Vagina (tissue), 2 donors: ENCODE measurements at regions not wholly inside any gene's neighbourhood (a gene's known extent, or its start where the extent isn't known, plus 50 kb on each side); places are given as distances from the start of the nearest gene placed in this dataset.

ENCODE experiments used
- POLR2A ChIP-seq, 2 donors: fragments of 450-650 bp; IDR thresholded peaks; one replicate each; pipeline ENCODE4 v1.6.1; 2017; ENCODE audit warnings: antibody characterized with exemption in 2 of 2, mild to moderate bottlenecking in 2 of 2, moderate library complexity in 2 of 2
- POLR2AphosphoS5 ChIP-seq, 2 donors: sonication (generic); formaldehyde crosslinking; IDR thresholded peaks; one replicate each; pipeline ENCODE4 v1.9.0; 2017; ENCODE audit warnings: antibody characterized with exemption in 2 of 2, mild to moderate bottlenecking in 2 of 2, low read depth in 1 of 2; ENCODE audit not compliant: insufficient read depth in 1 of 2
- TF ChIP-seq, protein P1 (sequence below), 3 experiments: fragments of 450-650 bp in 2 of 3; fragments of 200-600 bp in 1 of 3; sonication (generic) in 1 of 3; IDR thresholded peaks; one replicate each; pipeline ENCODE4 v1.5.1; 2017 to 2019; ENCODE audit warnings: antibody characterized with exemption in 3 of 3, mild to moderate bottlenecking in 2 of 3, moderate library complexity in 2 of 3

DNA sequence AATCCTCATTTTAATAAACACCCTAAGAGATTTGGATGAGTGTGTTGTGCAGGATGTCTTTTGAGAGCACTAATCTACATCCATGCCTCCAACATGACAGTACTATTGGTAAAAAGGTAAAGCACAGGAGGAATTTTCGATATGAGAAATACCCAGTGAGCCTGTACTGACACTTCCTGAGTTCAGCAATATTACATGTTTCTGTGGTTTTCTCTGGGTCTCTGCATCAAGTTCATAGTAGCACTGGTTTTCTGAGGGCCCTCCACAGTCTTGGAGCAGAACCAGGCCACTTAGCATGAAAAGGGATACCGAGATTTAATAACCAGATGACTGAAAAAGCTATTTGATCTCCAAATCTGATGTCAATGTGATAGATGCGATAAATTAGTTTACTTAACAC, 524.1 kb downstream of the TMEM38B start:
- TF ChIP-seq, protein P1, sequence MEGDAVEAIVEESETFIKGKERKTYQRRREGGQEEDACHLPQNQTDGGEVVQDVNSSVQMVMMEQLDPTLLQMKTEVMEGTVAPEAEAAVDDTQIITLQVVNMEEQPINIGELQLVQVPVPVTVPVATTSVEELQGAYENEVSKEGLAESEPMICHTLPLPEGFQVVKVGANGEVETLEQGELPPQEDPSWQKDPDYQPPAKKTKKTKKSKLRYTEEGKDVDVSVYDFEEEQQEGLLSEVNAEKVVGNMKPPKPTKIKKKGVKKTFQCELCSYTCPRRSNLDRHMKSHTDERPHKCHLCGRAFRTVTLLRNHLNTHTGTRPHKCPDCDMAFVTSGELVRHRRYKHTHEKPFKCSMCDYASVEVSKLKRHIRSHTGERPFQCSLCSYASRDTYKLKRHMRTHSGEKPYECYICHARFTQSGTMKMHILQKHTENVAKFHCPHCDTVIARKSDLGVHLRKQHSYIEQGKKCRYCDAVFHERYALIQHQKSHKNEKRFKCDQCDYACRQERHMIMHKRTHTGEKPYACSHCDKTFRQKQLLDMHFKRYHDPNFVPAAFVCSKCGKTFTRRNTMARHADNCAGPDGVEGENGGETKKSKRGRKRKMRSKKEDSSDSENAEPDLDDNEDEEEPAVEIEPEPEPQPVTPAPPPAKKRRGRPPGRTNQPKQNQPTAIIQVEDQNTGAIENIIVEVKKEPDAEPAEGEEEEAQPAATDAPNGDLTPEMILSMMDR (IDR thresholded peaks at IDR 0.05) = no peak
- TF ChIP-seq POLR2AphosphoS5 (IDR thresholded peaks at IDR 0.05; ENCODE audit: insufficient read depth in 1 of 2, low read depth in 1 of 2) = no peak
- TF ChIP-seq POLR2A (IDR thresholded peaks at IDR 0.05) = no peak
